Esophagus muscularis mucosa (tissue), 4 donors: ENCODE measurements at regions not wholly inside any gene's neighbourhood (a gene's known extent, or its start where the extent isn't known, plus 50 kb on each side); places are given as distances from the start of the nearest gene placed in this dataset.

Experiments
- DNase-seq: peaks from one replicate; pipeline ENCODE4 v3.0.0-alpha.2; 2017; ENCODE audit errors: extremely low spot score
- H3K27ac ChIP-seq, 4 donors: fragments of 200-600 bp; sonication (generic); replicated peaks in 1 of 4; 1 replicate in 3 of 4; 2 replicates in 1 of 4; pipeline ENCODE4 v1.5.1; 2016 to 2019; ENCODE audit warnings: mild to moderate bottlenecking in 1 of 4
- H3K27me3 ChIP-seq, 4 donors: fragments of 200-600 bp; sonication (generic); one replicate each; pipeline versions ENCODE4 v1.5.1 to v1.6.0; 2016 to 2019
- H3K36me3 ChIP-seq, 4 donors: fragments of 200-600 bp; sonication (generic); one replicate each; pipeline ENCODE4 v1.5.1; 2016 to 2019
- H3K4me1 ChIP-seq, 4 donors: fragments of 200-600 bp; sonication (generic); one replicate each; pipeline ENCODE4 v1.5.1; 2016 to 2019
- H3K4me3 ChIP-seq, 4 donors: fragments of 200-600 bp; sonication (generic); 1 replicate in 2 of 4; 2 replicates in 2 of 4; pipeline ENCODE4 v1.5.1; 2016 to 2019; ENCODE audit warnings: mild to moderate bottlenecking in 4 of 4, moderate library complexity in 1 of 4
- H3K9me3 ChIP-seq, 4 donors: fragments of 200-600 bp; sonication (generic); 1 replicate in 3 of 4; 2 replicates in 1 of 4; pipeline ENCODE4 v1.5.1; 2016 to 2019
- EP300 ChIP-seq: sonication (generic); formaldehyde crosslinking; IDR thresholded peaks from one replicate; pipeline ENCODE4 v1.6.1; 2017; ENCODE audit warnings: antibody characterized with exemption
- POLR2A ChIP-seq: fragments of 450-650 bp; IDR thresholded peaks from one replicate; pipeline ENCODE4 v1.6.1; 2017; ENCODE audit warnings: antibody characterized with exemption, moderate library complexity, mild to moderate bottlenecking, low read depth
- POLR2AphosphoS5 ChIP-seq, 2 donors: sonication (generic); formaldehyde crosslinking; IDR thresholded peaks; one replicate each; pipeline ENCODE4 v1.6.1; 2017; ENCODE audit warnings: antibody characterized with exemption in 2 of 2
- WGBS: methylation state at CpG from one replicate; pipeline ENCODE4 v1.1.5; 2018; 5-methylcytosine and 5-hydroxymethylcytosine counted together
- intact Hi-C: fragments of 100-400 bp; cut with DNase I; formaldehyde crosslinking; loops from one replicate; pipeline ENCODE4 v1.15.1; 2023
- TF ChIP-seq, protein P1 (sequence below), 3 experiments: fragments of 200-600 bp in 2 of 3; fragments of 450-650 bp in 1 of 3; sonication (generic) in 2 of 3; IDR thresholded peaks; one replicate each; pipeline ENCODE4 v1.5.1; 2017 to 2019; ENCODE audit warnings: antibody characterized with exemption in 3 of 3, mild to moderate bottlenecking in 2 of 3, moderate library complexity in 1 of 3

DNA sequence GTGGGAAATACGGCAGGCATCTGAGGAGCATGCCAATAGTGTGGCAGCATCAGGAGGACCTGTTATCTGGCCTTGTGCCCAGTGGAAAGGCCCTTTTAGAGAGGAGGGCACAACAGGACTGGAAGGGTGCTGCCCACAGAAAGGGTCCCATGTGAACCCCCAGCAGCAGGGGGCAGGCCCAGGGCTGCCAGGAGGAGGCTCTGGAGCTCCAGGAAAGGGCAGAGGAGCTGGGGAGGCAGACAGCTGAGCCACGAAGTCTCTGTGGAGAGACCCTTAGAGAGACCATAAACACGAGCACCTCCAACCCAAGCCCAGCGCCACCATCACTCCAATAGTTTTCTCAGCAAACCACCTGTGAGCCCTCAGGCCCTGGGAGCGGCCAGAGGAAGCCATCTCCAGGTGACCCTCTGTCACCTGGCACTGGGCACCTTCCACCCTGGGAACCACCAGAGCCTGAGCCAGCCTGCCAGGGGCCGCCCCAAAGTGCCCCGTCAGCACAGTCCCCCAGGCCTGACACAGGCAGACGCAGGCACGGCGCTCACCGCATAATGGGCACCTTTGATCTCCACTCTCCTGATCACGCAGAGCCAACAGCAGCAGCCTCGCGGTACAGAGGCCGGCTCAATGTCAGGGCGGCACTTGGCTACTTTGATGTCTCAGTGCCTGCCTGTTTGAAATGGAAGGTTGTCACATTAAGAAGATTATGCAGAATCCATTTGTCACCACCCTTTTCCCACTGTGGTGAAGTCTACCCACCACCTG, 162.5 kb upstream of the RAB6C start:
- 82% methylated on average over 10 of the region's 16 CpGs for WGBS
- DNase-seq: no peak
- intact Hi-C loops: no loop called here

GRCh38 chr2:129819855-129820254, 159.6 kb upstream of the RAB6C start:
- DNase-seq: no peak
- Histone ChIP-seq H3K4me1 (no peaks in the 10 kb centered on the region), H3K4me3 (no peak overlapping the region), H3K27me3 (no peaks in the 10 kb centered on the region), H3K9me3 (peaks cover 0 to 14% (median 11%) of the 10 kb centered on the region in 4 donors), H3K27ac (no peak overlapping the region), H3K36me3 (no peaks in the 10 kb centered on the region)
- TF ChIP-seq EP300 (no peak), POLR2AphosphoS5 (IDR thresholded peaks at IDR 0.05) (no peak), POLR2A (no peak)
- TF ChIP-seq, protein P1, sequence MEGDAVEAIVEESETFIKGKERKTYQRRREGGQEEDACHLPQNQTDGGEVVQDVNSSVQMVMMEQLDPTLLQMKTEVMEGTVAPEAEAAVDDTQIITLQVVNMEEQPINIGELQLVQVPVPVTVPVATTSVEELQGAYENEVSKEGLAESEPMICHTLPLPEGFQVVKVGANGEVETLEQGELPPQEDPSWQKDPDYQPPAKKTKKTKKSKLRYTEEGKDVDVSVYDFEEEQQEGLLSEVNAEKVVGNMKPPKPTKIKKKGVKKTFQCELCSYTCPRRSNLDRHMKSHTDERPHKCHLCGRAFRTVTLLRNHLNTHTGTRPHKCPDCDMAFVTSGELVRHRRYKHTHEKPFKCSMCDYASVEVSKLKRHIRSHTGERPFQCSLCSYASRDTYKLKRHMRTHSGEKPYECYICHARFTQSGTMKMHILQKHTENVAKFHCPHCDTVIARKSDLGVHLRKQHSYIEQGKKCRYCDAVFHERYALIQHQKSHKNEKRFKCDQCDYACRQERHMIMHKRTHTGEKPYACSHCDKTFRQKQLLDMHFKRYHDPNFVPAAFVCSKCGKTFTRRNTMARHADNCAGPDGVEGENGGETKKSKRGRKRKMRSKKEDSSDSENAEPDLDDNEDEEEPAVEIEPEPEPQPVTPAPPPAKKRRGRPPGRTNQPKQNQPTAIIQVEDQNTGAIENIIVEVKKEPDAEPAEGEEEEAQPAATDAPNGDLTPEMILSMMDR (IDR thresholded peaks at IDR 0.05): no peak
- intact Hi-C loops: no loop called here
- 94% methylated on average over 7 of the region's 7 CpGs for WGBS

More for the DNA sequence above, 162.5 kb upstream of the RAB6C start:
- no peaks in the 10 kb centered on the region for H3K36me3 ChIP-seq
- H3K4me3 ChIP-seq: no peak overlapping the region
- peaks cover 0 to 22% (median 13%) of the 10 kb centered on the region in 4 donors for H3K9me3 ChIP-seq
- H3K4me1 ChIP-seq: no peaks in the 10 kb centered on the region
- TF ChIP-seq, protein P1 (IDR thresholded peaks at IDR 0.05): no peak
- TF ChIP-seq POLR2A (no peak), POLR2AphosphoS5 (IDR thresholded peaks at IDR 0.05) (no peak), EP300 (no peak)
- H3K27ac ChIP-seq: no peak overlapping the region
- H3K27me3 ChIP-seq: no peaks in the 10 kb centered on the region

- WGBS: 88% methylated on average over 6 of the region's 6 CpGs
- TF ChIP-seq, protein P1 (IDR thresholded peaks at IDR 0.05): no peak
- TF ChIP-seq EP300: no peak
- no peak for TF ChIP-seq POLR2A
- TF ChIP-seq POLR2AphosphoS5 (IDR thresholded peaks at IDR 0.05): no peak
- no peak overlapping the region for H3K27ac ChIP-seq
Observed at GRCh38 chr2:129820908-129821307, 158.6 kb upstream of the RAB6C start.

GRCh38 chr2:129821445-129821844, 158.0 kb upstream of the RAB6C start:
- Histone ChIP-seq H3K4me1 (no peaks in the 10 kb centered on the region), H3K27me3 (no peaks in the 10 kb centered on the region), H3K9me3 (no peaks in the 10 kb centered on the region), H3K4me3 (no peak overlapping the region), H3K36me3 (no peaks in the 10 kb centered on the region), H3K27ac (no peak overlapping the region)
- no peak for DNase-seq
- intact Hi-C loops: no loop called here
- TF ChIP-seq, protein P1 (IDR thresholded peaks at IDR 0.05): no peak
- TF ChIP-seq EP300 (no peak), POLR2AphosphoS5 (IDR thresholded peaks at IDR 0.05) (no peak), POLR2A (no peak)
- WGBS: 87% methylated on average over 3 of the region's 4 CpGs

More at GRCh38 chr2:129820908-129821307, 158.6 kb upstream of the RAB6C start:
- no peak for DNase-seq
- intact Hi-C loops: no loop called here
- no peak overlapping the region for H3K4me3 ChIP-seq
- peaks cover 0 to 3% (median 1%) of the 10 kb centered on the region in 4 donors for H3K9me3 ChIP-seq
- H3K36me3 ChIP-seq: no peaks in the 10 kb centered on the region
- H3K4me1 ChIP-seq: no peaks in the 10 kb centered on the region
- H3K27me3 ChIP-seq: no peaks in the 10 kb centered on the region
